Coronary artery (tissue), 2 donors: ENCODE measurements at regions not wholly inside any gene's neighbourhood (a gene's known extent, or its start where the extent isn't known, plus 50 kb on each side); places are given as distances from the start of the nearest gene placed in this dataset.

Experiments used
- DNase-seq: peaks from one replicate; pipeline ENCODE4 v3.0.0-alpha.2; 2017; ENCODE audit warnings: low spot score
- H3K27ac ChIP-seq, 2 donors: fragments of 200-600 bp; sonication (generic); one replicate each; pipeline ENCODE4 v1.5.1; 2016 to 2019
- H3K4me3 ChIP-seq: fragments of 200-600 bp; sonication (generic); 2 replicates; pipeline ENCODE4 v1.5.1; 2016; ENCODE audit warnings: mild to moderate bottlenecking, moderate library complexity
- CTCF ChIP-seq: fragments of 200-600 bp; sonication (generic); IDR thresholded peaks from one replicate; pipeline ENCODE4 v1.5.1; 2019; ENCODE audit warnings: antibody characterized with exemption

GRCh38 chr10:8487346-8487745 is 432.9 kb downstream of the GATA3 start:
- DNase-seq, result no peak
- TF ChIP-seq CTCF, result no peak
- Histone ChIP-seq H3K27ac (no peak overlapping the region), H3K4me3 (no peak overlapping the region)

- Histone ChIP-seq H3K4me3 (no peak overlapping the region), H3K27ac (no peak overlapping the region)
- DNase-seq, result no peak
- TF ChIP-seq CTCF, result no peak
Measured at GRCh38 chr10:8489232-8489631, 434.7 kb downstream of the GATA3 start.

GRCh38 chr10:8489823-8490222 is 435.3 kb downstream of the GATA3 start:
- Histone ChIP-seq H3K27ac (no peak overlapping the region), H3K4me3 (no peak overlapping the region)
- no peak for TF ChIP-seq CTCF
- DNase-seq, result no peak

DNA sequence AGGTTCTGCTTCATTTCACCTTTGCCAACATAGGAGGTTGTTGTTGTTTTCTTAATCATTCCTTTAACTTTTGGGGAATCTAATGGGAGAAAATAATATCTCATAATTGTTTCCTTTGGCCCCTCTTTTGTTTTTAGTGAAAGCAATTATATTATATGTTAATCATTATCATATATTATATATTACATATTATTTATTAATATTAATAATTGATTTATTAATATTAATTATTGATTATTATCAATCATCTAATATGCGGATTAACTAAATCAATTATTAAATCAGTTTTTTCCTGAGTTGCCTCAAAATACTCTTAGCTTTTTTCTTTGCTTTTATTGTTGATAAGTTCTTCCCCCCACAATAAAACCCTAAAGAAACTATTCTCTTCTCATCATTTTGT is 443.8 kb downstream of the GATA3 start:
- no peak for TF ChIP-seq CTCF
- H3K27ac ChIP-seq, result no peak overlapping the region

GRCh38 chr10:8498881-8499280 is 444.4 kb downstream of the GATA3 start:
- Histone ChIP-seq H3K27ac (no peak overlapping the region), H3K4me3 (no peak overlapping the region)
- no peak for DNase-seq
- TF ChIP-seq CTCF, result no peak

More for the DNA sequence above, 443.8 kb downstream of the GATA3 start:
- no peak overlapping the region for H3K4me3 ChIP-seq
- no peak for DNase-seq

GRCh38 chr10:8499312-8499711 is 444.8 kb downstream of the GATA3 start:
- Histone ChIP-seq H3K27ac (no peak overlapping the region), H3K4me3 (no peak overlapping the region)
- no peak for TF ChIP-seq CTCF
- DNase-seq, result no peak

DNA sequence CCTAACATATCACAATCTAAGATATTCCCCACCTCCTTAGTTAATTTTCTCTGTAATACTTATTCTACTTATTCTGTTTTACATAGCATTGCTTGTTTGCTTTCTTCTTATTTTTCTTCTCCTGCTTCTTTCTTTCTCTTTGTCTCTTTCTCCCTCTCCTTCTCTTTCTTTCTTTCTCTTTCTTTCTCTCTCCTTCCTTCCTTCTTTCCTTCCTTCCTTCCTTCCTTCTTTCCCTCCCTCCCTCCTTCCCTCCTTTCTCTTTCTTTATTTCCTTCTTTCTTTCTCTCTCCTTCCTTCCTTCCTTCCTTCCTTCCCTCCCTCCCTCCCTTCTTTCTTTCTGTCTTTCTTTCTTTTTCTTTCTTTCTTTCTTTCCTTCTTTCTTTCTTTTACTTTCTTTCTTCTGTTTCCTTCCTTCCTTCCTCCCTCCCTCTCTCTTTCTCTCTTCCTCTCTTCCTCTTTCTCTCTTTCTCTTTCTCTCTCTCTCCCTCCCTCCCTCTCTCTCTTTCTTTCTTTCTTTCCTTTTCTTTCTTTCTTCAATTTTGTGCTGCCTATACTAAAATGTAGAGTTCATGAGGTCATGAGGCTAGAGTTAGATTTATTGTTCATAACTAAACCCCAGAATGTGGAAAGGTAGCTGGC is 445.4 kb downstream of the GATA3 start:
- no peak for TF ChIP-seq CTCF
- no peak for DNase-seq

More for the DNA sequence above, 445.4 kb downstream of the GATA3 start:
- Histone ChIP-seq H3K27ac (no peak overlapping the region), H3K4me3 (no peak overlapping the region)
